ENCODE measurements at regions not wholly inside any gene's neighbourhood (a gene's known extent, or its start where the extent isn't known, plus 50 kb on each side); places are given as distances from the start of the nearest gene placed in this dataset.

GRCh38 chr17:15106540-15106939, 158.6 kb downstream of the PMP22 start:
- TF ChIP-seq POLR2A (IDR thresholded peaks at IDR 0.05): no peak
- TF ChIP-seq, protein P1, sequence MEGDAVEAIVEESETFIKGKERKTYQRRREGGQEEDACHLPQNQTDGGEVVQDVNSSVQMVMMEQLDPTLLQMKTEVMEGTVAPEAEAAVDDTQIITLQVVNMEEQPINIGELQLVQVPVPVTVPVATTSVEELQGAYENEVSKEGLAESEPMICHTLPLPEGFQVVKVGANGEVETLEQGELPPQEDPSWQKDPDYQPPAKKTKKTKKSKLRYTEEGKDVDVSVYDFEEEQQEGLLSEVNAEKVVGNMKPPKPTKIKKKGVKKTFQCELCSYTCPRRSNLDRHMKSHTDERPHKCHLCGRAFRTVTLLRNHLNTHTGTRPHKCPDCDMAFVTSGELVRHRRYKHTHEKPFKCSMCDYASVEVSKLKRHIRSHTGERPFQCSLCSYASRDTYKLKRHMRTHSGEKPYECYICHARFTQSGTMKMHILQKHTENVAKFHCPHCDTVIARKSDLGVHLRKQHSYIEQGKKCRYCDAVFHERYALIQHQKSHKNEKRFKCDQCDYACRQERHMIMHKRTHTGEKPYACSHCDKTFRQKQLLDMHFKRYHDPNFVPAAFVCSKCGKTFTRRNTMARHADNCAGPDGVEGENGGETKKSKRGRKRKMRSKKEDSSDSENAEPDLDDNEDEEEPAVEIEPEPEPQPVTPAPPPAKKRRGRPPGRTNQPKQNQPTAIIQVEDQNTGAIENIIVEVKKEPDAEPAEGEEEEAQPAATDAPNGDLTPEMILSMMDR (IDR thresholded peaks at IDR 0.05 in 4 of 5, conservative IDR thresholded peaks at IDR 0.05 in 1 of 5): no peak

Measured in gastrocnemius medialis (tissue), 4 donors.